ENCODE measurements at regions not wholly inside any gene's neighbourhood (a gene's known extent, or its start where the extent isn't known, plus 50 kb on each side); places are given as distances from the start of the nearest gene placed in this dataset.
A peak's percentile ranks its signal among the peaks of the same experiment; 100 is the strongest.

DNA sequence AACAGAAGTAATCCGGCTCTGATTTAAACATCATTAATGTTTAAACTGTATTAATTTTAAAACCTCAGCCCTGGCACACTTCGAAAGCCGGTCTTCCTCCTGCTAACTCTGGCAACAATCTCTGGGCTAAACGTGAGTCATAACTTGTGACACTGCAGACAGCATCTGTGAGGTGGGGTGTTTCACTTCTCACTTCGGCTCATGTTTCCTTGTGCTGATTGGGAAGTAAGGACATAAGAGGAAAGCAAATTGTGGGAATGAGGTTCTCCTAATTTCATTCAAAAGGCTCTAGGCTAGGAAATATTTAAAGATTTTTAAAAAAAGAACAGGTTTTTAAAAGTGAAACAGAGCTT is 139.9 kb upstream of the USP9X start:
- intact Hi-C loops (cut with DNase I, micrococcal nuclease) = no loop called here
- Mint-ChIP-seq H3K4me1 (ENCODE audit: low read depth) (no peaks in the 10 kb centered on the region), H3K27me3 (no peaks in the 10 kb centered on the region), H3K27ac (no peak overlapping the region), H3K36me3 (ENCODE audit: low read depth) (no peaks in the 10 kb centered on the region), H3K9me3 (no peaks in the 10 kb centered on the region), H3K4me3 (no peak overlapping the region)
- H3K4me3 ChIP-seq (ENCODE audit: low read length) = no peak overlapping the region
- H3K4me1 ChIP-seq (ENCODE audit: insufficient read depth, low read length) = no peaks in the 10 kb centered on the region
- no peak overlapping the region for H3K27ac ChIP-seq (ENCODE audit: low read depth in 1 of 2, low read length in 2 of 2)
- H3K9me3 ChIP-seq (ENCODE audit: control insufficient read depth in 1 of 2, insufficient read depth in 1 of 2, low read length in 2 of 2) = no peaks in the 10 kb centered on the region
- no peaks in the 10 kb centered on the region for H3K36me3 ChIP-seq (ENCODE audit: insufficient read depth, low read length)
- ChIA-PET CTCF (no interaction called here), POLR2A (no interaction called here)
- H3K27me3 ChIP-seq (ENCODE audit: control insufficient read depth in 1 of 2, insufficient read depth in 2 of 2, low read length in 2 of 2) = no peaks in the 10 kb centered on the region
- ATAC-seq (ENCODE audit: poor library complexity) (no peak), DNase-seq (peak in 2 of 14 experiments; percentile 37 to 40)
- TF ChIP-seq, protein P1, sequence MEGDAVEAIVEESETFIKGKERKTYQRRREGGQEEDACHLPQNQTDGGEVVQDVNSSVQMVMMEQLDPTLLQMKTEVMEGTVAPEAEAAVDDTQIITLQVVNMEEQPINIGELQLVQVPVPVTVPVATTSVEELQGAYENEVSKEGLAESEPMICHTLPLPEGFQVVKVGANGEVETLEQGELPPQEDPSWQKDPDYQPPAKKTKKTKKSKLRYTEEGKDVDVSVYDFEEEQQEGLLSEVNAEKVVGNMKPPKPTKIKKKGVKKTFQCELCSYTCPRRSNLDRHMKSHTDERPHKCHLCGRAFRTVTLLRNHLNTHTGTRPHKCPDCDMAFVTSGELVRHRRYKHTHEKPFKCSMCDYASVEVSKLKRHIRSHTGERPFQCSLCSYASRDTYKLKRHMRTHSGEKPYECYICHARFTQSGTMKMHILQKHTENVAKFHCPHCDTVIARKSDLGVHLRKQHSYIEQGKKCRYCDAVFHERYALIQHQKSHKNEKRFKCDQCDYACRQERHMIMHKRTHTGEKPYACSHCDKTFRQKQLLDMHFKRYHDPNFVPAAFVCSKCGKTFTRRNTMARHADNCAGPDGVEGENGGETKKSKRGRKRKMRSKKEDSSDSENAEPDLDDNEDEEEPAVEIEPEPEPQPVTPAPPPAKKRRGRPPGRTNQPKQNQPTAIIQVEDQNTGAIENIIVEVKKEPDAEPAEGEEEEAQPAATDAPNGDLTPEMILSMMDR (IDR thresholded peaks at IDR 0.05) = no peak

DNA sequence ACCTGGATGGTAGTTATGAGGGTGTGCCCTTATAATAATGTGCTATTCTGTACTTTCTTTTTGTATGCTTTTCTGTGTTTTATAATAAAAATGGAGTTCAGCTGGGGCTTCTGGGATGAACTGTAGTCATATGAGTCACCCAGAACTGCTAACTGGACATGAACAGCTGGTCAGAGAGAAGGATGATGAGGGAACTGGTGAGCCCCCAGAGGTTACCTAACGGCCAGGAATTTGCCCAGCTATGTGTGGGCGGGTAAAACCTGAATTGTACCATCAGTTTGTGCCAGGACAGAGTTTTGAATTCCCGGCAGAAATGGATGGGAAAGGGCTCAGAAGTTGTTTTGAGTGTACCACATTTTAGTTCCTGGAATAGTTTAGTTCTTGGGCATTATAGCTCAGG is 138.0 kb upstream of the USP9X start:
- DNase-seq = no peak
- ChIA-PET CTCF (no interaction called here), POLR2A (no interaction called here)

DNA sequence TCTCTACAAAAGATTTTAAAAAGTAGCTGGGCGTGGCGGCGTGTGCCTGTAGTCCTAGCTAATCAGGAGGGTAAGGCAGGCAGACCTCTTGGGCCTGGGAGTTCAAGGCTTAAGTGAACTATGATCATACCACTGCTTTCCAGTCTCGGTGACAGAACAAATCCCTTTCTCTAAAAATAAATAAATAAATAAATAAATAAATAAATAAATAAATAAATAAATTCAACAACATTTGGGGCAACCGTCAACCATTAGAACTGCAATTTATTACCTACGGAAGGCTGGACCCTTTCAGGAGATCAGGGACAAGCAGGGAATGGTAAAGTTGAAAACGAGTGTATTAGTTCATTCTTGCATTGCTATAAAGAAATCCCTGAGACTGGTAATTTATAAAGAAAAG is 136.2 kb upstream of the USP9X start:
- no peak for DNase-seq
- POLR2A ChIA-PET = no interaction called here
- peaks cover 4% of the 10 kb centered on the region for H3K4me1 ChIP-seq (ENCODE audit: insufficient read depth, low read length)
- ATAC-seq (ENCODE audit: poor library complexity) = no peak
- no peaks in the 10 kb centered on the region for H3K9me3 ChIP-seq (ENCODE audit: control insufficient read depth in 1 of 2, insufficient read depth in 1 of 2, low read length in 2 of 2)
- Mint-ChIP-seq H3K27ac (no peak overlapping the region), H3K4me3 (no peak overlapping the region), H3K9me3 (no peaks in the 10 kb centered on the region), H3K36me3 (ENCODE audit: low read depth) (no peaks in the 10 kb centered on the region), H3K27me3 (no peaks in the 10 kb centered on the region), H3K4me1 (ENCODE audit: low read depth) (peaks cover 15% of the 10 kb centered on the region)
- H3K4me3 ChIP-seq (ENCODE audit: low read length) = no peak overlapping the region
- intact Hi-C loops (cut with DNase I, micrococcal nuclease) = no loop called here
- no peaks in the 10 kb centered on the region for H3K27me3 ChIP-seq (ENCODE audit: control insufficient read depth in 1 of 2, insufficient read depth in 2 of 2, low read length in 2 of 2)
- TF ChIP-seq, protein P1 (IDR thresholded peaks at IDR 0.05) = no peak
- no peak overlapping the region for H3K27ac ChIP-seq (ENCODE audit: low read depth in 1 of 2, low read length in 2 of 2)
- CTCF ChIA-PET = no interaction called here
- H3K36me3 ChIP-seq (ENCODE audit: insufficient read depth, low read length) = no peaks in the 10 kb centered on the region

More for the DNA sequence above, 138.0 kb upstream of the USP9X start:
- H3K36me3 Mint-ChIP-seq (ENCODE audit: low read depth) = no peaks in the 10 kb centered on the region
- H3K9me3 ChIP-seq (ENCODE audit: control insufficient read depth in 1 of 2, insufficient read depth in 1 of 2, low read length in 2 of 2) = no peaks in the 10 kb centered on the region
- no peaks in the 10 kb centered on the region for H3K9me3 Mint-ChIP-seq
- no peak overlapping the region for H3K27ac ChIP-seq (ENCODE audit: low read depth in 1 of 2, low read length in 2 of 2)
- no peak for ATAC-seq (ENCODE audit: poor library complexity)
- no peaks in the 10 kb centered on the region for H3K36me3 ChIP-seq (ENCODE audit: insufficient read depth, low read length)
- H3K27ac Mint-ChIP-seq = no peak overlapping the region
- peaks cover 5% of the 10 kb centered on the region for H3K4me1 Mint-ChIP-seq (ENCODE audit: low read depth)
- TF ChIP-seq, protein P1 (IDR thresholded peaks at IDR 0.05) = no peak
- peaks cover 2% of the 10 kb centered on the region for H3K4me1 ChIP-seq (ENCODE audit: insufficient read depth, low read length)
- intact Hi-C loops (cut with DNase I, micrococcal nuclease) = no loop called here
- no peaks in the 10 kb centered on the region for H3K27me3 Mint-ChIP-seq
- H3K27me3 ChIP-seq (ENCODE audit: control insufficient read depth in 1 of 2, insufficient read depth in 2 of 2, low read length in 2 of 2) = no peaks in the 10 kb centered on the region
- no peak overlapping the region for H3K4me3 Mint-ChIP-seq
- H3K4me3 ChIP-seq (ENCODE audit: low read length) = no peak overlapping the region
